ENCODE measurements at regions not wholly inside any gene's neighbourhood (a gene's known extent, or its start where the extent isn't known, plus 50 kb on each side); places are given as distances from the start of the nearest gene placed in this dataset.
"Not testable (repeated sequence)": the region's sequence is repeated elsewhere in the genome, so short reads cannot be mapped to it uniquely, and the experiment has no call there.

DNA sequence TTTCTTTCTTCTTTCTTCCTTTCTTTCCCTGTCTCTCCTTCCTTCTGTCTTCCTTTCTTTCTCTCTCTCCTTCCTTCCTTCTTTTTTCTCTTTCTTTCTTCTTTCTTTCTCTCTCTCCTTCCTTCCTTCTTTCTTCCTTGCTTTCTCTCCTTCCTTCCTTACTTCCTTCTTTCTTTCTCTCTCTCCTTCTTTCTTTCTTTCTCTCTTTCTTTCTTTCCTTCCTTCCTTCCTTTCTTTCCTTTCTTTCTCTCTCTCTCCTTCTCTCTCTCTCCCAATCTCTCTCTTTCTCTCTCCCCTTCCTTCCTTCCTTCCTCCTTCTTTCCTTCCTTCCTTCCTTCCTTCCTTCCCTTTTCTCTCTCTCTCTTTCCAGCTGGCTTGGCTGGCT is 2806.6 kb downstream of the RPIA start:
- not testable (repeated sequence) for DNase-seq

DNA sequence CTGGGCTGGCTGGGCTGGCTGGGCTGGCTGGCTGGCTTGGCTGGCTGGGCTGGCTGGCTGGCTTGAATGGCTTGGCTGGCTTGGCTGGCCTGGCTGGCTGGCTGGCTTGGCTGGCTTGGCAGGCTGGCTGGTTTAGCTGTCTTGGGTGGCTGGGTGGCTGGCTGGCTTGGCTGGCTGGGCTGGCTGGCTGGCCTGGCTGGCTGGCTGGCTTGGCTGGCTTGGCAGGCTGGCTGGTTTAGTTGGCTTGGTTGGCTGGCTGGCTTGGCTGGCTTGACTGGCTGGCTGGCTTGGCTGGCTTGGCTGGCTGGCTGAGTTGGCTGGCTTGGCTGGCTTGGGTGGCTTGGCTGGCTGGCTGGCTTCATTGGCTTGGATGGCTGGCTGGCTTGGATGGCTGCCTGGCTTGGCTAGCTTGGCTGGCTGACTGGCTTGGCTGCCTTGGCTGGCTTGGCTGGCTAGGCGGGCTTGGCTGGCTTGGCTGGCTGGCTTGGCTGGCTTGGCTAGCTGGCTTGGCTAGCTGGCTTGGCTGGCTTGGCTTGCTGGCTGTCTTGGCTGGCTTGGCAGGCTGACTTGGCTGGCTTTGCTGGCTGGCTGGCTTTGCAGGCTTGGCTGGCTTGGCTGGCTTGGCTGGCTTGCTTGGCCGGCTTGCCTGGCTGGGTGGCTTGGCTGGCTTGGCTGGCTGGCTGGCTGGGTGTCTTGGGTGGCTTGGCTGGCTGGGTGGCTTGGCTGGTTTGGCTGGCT is 2807.2 kb downstream of the RPIA start:
- DNase-seq, result not testable (repeated sequence)

DNA sequence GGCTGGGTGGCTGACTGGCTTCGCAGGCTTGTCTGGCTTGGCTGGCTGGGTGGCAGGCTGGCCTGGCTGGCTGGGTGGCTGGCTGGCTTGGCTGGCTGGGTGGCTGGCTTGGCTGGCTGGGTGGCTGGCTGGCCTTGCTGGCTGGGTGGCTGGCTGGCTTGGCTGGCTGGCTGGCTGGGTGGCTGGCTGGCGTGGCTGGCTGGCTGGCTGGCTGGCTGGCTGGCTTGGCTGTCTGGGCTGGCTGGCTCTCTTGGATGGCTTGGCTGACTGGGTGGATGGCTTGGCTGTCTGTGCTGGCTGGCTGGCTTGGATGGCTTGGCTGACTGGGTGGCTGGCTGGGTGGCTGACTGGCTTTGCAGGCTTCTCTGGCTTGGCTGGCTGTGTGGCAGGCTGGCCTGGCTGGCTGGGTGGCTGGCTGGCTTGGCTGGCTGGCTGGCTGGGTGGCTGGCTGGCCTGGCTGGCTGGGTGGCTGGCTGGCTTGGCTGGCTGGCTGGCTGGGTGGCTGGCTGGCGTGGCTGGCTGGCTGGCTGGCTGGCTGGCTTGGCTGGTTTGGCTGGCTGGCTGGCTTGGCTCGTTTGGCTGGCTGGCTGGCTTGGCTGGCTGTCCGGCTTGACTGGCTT is 2808.1 kb downstream of the RPIA start:
- not testable (repeated sequence) for DNase-seq

DNA sequence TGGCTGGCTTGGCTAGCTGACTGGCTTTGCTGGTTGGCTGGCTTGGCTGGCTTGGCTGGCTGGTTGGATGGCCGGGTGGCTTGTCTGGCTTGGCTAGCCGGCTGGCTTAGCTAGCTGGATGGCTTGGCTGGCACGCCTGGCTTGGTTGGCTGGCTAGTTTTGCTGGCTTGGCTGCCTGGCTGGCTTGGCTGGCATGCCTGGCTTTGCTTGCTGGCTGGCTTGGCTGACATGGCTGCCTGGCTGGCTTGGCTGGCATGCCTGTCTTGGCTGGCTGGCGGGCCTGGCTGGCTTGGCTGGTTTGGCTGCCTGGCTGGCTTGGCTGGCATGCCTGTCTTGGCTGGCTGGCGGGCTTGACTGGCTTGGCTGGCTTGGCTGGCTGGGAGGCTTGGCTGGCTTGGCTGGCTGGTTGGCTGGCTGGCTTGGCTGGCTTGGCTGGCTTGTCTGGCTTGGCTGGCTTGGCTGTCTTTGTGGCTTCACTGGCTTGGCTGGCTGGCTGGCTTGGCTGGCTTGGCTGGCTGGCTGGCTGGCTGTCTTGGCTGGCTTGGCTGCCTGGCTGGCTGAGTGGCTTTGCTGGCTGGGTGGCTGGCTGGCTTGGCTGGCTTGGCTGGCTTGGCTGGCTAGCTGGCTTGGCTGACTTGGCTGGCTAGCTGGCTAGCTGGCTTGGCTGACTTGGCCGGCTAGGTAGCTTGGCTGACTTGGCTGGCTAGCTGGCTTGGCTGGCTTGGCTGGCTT is 2808.9 kb downstream of the RPIA start:
- DNase-seq, result not testable (repeated sequence)

DNA sequence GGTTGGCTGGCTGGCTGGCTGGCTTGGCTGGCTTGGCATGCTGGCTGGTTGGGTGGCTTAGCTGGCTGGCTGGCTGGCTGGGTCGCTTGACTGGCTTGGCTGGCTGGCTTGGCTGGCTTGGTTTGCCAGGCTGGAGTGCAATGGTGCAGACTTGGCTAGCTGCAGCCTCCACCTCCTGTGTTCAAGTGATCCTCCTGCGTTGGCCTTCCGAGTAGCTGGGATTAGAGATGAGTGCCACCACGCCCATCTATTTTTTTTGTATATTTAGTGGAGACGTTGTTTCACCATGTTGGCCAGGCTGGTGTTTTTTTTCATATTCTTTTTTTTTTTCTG is 2809.5 kb downstream of the RPIA start:
- DNase-seq, result not testable (repeated sequence)

DNA sequence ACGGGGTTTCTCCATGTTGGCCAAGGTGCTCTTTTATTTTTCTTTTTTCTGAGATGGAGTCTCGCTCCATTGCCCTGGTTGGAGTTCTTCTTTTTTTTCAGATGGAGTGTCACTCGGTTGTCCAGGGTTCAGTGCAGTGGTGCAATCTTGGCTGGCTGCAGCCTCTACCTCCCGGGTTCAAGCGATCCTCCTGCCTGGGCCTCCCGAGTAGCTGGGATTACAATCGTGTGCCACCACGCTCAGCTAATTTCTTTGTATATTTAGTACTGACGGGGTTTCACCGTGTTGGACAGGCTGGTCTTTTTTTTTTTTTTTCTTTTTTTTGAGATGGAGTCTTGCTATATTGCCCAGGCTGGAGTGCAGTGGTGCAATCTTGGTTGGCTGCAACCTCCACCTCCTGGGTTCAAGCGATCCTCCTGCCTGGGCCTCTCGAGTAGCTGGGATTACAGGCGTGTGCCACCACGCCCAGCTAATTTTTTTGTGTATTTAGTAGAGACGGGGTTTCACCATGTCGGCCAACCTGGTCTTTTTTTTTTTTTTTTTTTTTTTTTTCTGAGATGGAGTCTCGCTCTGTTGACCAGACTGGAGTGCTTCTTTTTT is 2810.1 kb downstream of the RPIA start:
- not testable (repeated sequence) for DNase-seq

DNA sequence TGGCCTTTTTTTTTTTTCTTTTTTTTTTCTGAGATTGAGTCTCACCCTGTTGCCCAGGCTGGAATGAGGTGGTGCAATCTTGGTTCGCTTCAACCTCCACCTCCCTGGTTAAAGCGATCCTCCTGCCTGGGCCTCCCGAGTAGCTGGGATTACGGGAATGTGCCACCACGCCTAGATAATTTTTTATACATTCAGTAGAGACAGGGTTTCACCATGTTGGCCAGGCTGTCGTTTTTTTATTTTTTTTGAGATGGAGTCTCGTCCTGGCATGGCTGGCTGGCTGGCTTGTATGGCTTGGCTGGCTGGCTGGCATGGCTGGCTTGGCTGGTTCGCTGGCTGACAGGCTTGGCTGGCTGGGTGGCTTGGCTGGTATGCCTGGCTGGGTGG is 2812.1 kb downstream of the RPIA start:
- not testable (repeated sequence) for DNase-seq

DNA sequence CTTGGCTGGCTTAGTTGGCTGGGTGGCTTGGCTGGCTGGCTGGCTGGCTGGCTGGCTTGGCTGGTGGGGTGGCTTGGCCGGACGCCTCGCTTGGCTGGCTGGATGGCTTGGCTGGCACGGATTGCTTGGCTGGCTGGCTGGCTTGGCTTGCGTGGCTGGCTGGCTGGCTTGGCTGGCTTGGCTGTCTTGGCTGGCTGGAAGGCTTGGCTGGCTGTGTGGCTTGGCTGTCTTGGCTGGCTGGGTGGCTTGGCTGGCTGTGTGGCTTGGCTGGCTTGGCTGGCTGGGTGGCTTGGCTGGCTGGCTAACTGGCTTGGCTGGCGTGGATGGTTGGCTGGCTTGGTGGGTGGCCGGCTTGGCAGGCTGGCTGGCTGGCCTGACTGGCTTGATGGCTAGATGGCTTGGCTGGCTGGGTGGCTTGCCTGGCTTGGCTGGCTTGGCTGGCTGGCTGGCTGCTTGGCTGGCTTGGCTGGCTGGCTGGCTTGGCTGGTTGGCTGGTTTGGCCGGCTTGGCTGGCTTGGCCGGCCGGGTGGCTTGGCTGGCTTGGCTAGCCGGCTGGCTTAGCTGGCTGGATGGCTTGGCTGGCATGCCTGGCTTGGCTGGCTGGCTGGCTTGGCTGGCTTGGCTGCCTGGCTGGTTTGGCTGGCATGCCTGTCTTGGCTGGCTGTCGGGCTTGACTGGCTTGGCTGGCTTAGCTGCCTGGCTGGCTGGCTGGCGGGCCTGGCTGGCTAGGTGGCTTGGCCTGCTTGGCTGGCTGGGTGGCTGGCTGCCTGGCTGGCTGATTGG is 2812.7 kb downstream of the RPIA start:
- DNase-seq, result not testable (repeated sequence)

DNA sequence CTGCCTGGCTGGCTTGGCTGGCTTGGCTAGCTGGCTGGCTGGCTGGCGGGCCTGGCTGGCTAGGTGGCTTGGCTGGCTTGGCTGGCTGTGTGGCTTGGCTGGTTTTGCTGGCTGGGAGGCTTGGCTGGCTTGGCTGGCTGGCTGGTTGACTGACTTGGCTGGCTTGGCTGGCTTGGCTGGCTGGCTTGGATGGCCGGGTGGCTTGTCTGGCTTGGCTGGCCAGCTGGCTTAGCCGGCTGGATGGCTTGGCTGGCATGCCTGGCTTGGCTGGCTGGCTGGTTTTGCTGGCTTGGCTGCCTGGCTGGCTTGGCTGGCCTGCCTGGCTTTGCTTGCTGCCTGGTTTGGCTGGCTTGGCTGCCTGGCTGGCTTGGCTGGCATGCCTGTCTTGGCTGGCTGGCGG is 2817.3 kb downstream of the RPIA start:
- not testable (repeated sequence) for DNase-seq

DNA sequence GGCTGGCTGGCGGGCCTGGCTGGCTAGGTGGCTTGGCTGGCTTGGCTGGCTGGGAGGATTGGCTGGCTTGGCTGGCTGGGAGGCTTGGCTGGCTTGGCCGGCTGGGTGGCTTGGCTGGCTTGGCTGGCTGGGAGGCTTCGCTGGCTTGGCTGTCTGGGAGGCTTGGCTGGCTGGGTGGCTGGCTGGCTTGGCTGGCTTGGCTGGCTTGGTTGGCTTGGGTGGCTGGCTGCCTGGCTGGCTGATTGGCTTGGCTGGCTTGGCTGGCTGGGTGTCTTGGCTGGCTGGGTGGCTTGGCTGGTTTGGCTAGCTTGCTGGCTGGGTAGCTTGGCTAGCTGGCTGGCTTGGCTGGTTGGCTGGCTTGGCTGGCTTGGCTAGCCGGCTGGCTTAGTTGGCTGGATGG is 2817.8 kb downstream of the RPIA start:
- not testable (repeated sequence) for DNase-seq

DNA sequence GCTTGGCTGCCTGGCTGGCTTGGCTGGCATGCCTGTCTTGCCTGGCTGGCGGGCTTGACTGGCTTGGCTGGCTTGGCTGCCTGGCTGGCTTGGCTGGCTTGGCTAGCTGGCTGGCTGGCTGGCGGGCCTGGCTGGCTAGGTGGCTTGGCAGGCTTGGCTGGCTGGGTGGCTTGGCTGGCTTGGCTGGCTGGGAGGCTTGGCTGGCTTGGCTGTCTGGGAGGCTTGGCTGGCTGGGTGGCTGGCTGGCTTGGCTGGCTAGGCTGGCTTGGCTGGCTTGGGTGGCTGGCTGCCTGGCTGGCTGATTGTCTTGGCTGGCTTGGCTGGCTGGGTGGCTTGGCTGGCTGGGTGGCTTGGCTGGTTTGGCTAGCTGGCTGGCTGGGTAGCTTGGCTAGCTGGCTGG is 2819.7 kb downstream of the RPIA start:
- not testable (repeated sequence) for DNase-seq

DNA sequence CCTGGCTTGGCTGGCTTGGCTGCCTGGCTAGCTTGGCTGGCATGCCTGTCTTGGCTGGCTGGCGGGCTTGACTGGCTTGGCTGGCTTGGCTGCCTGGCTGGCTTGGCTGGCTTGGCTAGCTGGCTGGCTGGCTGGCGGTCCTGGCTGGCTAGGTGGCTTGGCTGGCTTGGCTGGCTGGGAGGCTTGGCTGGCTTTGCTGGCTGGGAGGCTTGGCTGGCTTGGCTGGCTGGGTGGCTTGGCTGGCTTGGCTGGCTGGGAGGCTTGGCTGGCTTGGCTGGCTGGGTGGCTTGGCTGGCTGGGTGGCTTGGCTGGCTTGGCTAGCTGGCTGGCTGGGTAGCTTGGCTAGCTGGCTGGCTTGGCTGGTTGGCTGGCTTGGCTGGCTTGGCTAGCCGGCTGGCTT is 2824.5 kb downstream of the RPIA start:
- not testable (repeated sequence) for DNase-seq

DNA sequence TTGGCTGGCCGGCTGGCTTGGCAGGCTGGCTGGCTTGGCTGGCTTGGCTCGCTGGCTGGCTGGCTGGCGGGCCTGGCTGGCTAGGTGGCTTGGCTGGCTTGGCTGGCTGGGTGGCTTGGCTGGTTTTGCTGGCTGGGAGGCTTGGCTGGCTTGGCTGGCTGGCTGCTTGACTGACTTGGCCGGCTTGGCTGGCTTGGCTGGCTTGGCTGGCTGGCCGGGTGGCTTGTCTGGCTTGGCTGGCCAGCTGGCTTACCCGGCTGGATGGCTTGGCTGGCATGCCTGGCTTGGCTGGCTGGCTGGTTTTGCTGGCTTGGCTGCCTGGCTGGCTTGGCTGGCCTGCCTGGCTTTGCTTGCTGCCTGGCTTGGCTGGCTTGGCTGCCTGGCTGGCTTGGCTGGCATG is 2825.2 kb downstream of the RPIA start:
- DNase-seq, result not testable (repeated sequence)

DNA sequence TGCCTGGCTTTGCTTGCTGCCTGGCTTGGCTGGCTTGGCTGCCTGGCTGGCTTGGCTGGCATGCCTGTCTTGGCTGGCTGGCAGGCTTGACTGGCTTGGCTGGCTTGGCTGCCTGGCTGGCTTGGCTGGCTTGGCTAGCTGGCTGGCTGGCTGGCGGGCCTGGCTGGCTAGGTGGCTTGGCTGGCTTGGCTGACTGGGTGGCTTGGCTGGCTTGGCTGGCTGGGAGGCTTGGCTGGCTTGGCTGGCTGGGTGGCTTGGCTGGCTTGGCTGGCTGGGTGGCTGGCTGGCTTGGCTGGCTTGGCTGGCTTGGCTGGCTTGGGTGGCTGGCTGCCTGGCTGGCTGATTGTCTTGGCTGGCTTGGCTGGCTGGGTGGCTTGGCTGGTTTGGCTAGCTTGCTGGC is 2826.4 kb downstream of the RPIA start:
- DNase-seq, result not testable (repeated sequence)

DNA sequence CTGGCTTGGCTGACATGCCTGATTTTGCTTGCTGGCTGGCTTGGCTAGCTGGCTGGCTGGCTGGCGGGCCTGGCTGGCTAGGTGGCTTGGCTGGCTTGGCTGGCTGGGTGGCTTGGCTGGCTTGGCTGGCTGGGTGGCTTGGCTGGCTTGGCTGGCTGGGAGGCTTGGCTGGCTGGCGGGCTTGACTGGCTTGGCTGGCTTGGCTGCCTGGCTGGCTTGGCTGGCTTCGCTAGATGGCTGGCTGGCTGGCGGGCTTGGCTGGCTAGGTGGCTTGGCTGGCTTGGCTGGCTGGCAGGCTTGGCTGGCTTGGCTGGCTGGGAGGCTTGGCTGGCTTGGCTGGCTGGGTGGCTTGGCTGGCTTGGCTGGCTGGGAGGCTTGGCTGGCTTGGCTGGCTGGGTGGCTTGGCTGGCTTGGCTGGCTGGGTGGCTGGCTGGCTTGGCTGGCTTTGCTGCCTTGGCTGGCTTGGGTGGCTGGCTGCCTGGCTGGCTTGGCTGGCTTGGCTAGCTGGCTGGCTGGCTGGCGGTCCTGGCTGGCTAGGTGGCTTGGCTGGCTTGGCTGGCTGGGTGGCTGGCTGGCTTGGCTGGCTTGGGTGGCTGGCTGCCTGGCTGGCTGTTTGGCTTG is 2827.0 kb downstream of the RPIA start:
- DNase-seq, result not testable (repeated sequence)

DNA sequence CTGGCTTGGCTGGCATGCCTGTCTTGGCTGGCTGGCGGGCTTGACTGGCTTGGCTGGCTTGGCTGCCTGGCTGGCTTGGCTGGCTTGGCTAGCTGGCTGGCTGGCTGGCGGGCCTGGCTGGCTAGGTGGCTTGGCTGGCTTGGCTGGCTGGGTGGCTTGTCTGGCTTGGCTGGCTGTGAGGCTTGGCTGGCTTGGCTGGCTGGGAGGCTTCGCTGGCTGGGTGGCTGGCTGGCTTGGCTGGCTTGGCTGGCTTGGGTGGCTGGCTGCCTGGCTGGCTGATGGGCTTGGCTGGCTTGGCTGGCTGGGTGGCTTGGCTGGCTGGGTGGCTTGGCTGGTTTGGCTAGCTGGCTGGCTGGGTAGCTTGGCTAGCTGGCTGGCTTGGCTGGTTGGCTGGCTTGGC is 2827.9 kb downstream of the RPIA start:
- not testable (repeated sequence) for DNase-seq

DNA sequence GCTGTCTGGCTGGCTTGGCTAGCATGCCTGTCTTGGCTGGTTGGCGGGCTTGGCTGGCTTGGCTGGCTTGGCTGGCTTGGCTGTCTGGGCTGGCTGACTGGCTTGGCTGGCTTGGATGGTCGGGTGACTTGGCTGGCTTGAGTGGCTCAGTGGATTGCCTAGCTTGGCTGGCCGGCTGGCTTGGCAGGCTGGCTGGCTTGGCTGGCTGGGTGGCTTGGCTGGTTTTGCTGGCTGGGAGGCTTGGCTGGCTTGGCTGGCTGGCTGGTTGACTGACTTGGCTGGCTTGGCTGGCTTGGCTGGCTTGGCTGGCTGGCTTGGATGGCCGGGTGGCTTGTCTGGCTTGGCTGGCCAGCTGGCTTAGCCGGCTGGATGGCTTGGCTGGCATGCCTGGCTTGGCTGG is 2828.4 kb downstream of the RPIA start:
- not testable (repeated sequence) for DNase-seq

DNA sequence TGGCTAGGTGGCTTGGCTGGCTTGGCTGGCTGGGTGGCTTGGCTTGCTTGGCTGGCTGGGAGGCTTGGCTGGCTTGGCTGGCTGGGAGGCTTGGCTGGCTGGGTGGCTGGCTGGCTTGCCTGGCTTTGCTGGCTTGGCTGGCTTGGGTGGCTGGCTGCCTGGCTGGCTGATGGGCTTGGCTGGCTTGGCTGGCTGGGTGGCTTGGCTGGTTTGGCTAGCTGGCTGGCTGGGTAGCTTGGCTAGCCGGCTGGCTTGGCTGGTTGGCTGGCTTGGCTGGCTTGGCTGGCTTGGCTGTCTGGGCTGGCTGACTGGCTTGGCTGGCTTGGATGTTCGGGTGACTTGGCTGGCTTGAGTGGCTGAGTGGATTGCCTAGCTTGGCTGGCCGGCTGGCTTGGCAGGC is 2829.1 kb downstream of the RPIA start:
- not testable (repeated sequence) for DNase-seq

DNA sequence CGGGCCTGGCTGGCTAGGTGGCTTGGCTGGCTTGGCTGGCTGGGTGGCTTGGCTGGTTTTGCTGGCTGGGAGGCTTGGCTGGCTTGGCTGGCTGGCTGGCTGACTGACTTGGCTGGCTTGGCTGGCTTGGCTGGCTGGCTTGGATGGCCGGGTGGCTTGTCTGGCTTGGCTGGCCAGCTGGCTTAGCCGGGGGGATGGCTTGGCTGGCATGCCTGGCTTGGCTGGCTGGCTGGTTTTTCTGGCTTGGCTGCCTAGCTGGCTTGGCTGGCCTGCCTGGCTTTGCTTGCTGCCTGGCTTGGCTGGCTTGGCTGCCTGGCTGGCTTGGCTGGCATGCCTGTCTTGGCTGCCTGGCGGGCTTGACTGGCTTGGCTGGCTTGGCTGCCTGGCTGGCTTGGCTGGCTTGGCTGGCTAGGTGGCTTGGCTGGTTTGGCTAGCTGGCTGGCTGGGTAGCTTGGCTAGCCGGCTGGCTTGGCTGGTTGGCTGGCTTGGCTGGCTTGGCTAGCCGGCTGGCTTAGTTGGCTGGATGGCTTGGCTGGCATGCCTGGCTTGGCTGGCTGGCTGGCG is 2829.6 kb downstream of the RPIA start:
- DNase-seq, result not testable (repeated sequence)

DNA sequence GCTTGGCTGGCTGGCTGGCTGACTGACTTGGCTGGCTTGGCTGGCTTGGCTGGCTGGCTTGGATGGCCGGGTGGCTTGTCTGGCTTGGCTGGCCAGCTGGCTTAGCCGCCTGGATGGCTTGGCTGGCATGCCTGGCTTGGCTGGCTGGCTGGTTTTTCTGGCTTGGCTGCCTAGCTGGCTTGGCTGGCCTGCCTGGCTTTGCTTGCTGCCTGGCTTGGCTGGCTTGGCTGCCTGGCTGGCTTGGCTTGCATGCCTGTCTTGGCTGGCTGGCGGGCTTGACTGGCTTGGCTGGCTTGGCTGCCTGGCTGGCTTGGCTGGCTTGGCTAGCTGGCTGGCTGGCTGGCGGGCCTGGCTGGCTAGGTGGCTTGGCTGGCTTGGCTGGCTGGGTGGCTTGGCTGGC is 2830.5 kb downstream of the RPIA start:
- DNase-seq, result not testable (repeated sequence)

DNA sequence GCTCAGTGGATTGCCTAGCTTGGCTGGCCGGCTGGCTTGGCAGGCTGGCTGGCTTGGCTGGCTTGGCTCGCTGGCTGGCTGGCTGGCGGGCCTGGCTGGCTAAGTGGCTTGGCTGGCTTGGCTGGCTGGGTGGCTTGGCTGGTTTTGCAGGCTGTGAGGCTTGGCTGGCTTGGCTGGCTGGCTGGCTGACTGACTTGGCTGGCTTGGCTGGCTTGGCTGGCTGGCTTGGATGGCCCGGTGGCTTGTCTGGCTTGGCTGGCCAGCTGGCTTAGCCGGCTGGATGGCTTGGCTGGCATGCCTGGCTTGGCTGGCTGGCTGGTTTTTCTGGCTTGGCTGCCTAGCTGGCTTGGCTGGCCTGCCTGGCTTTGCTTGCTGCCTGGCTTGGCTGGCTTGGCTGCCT is 2831.4 kb downstream of the RPIA start:
- DNase-seq, result not testable (repeated sequence)

DNA sequence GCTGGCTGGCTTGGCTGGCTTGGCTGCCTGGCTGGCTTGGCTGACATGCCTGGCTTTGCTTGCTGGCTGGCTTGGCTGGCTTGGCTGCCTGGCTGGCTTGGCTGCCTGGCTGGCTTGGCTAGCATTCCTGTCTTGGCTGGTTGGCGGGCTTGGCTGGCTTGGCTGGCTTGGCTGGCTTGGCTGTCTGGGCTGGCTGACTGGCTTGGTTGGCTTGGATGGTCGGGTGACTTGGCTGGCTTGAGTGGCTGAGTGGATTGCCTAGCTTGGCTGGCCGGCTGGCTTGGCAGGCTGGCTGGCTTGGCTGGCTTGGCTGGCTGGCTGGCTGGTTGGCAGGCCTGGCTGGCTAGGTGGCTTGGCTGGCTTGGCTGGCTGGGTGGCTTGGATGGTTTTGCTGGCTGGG is 2832.3 kb downstream of the RPIA start:
- not testable (repeated sequence) for DNase-seq
